Loucy (cell line): ENCODE measurements at regions not wholly inside any gene's neighbourhood (a gene's known extent, or its start where the extent isn't known, plus 50 kb on each side); places are given as distances from the start of the nearest gene placed in this dataset.
"Not testable (repeated sequence)": the region's sequence is repeated elsewhere in the genome, so short reads cannot be mapped to it uniquely, and the experiment has no call there.

Source experiments
- H2AFZ ChIP-seq: fragments of 200-600 bp; sonication (generic); 2 replicates; pipeline ENCODE4 v1.6.0; 2016; ENCODE audit warnings: antibody characterized with exemption, mild to moderate bottlenecking, low read length, moderate library complexity
- H3F3A ChIP-seq: fragments of 200-600 bp; 2 replicates; pipeline ENCODE4 v1.6.0; 2016; ENCODE audit warnings: antibody characterized with exemption, low read depth, mild to moderate bottlenecking
- H3K27me3 ChIP-seq: fragments of 200-600 bp; sonication (generic); 2 replicates; pipeline ENCODE4 v1.6.1; 2014; ENCODE audit warnings: low read length, mild to moderate bottlenecking; ENCODE audit not compliant: insufficient read depth, poor library complexity, severe bottlenecking
- H3K36me3 ChIP-seq: fragments of 200-600 bp; sonication (generic); 2 replicates; pipeline ENCODE4 v1.6.1; 2016; ENCODE audit warnings: low read length; ENCODE audit not compliant: insufficient read depth
- H3K4me1 ChIP-seq: fragments of 200-600 bp; sonication (generic); 2 replicates; pipeline ENCODE4 v1.5.1; 2014; ENCODE audit warnings: low read length, mild to moderate bottlenecking; ENCODE audit not compliant: insufficient read depth, poor library complexity, severe bottlenecking
- H3K4me2 ChIP-seq: fragments of 200-600 bp; sonication (generic); 2 replicates; pipeline ENCODE4 v1.6.0; 2014; ENCODE audit warnings: antibody characterized with exemption, low read length, low read depth, mild to moderate bottlenecking; ENCODE audit not compliant: poor library complexity, severe bottlenecking
- H3K4me3 ChIP-seq: fragments of 200-600 bp; sonication (generic); 2 replicates; pipeline ENCODE4 v1.5.1; 2014; ENCODE audit warnings: low read length, mild to moderate bottlenecking, mixed read lengths; ENCODE audit not compliant: poor library complexity, severe bottlenecking
- H3K79me2 ChIP-seq: fragments of 200-600 bp; sonication (generic); 2 replicates; pipeline ENCODE4 v1.6.1; 2014; ENCODE audit warnings: low read length; ENCODE audit not compliant: insufficient read depth
- H3K9ac ChIP-seq: fragments of 200-600 bp; sonication (generic); 2 replicates; pipeline ENCODE4 v1.6.0; 2014; ENCODE audit warnings: mild to moderate bottlenecking, low read depth, low read length, moderate library complexity; ENCODE audit not compliant: poor library complexity, severe bottlenecking
- H3K9me2 ChIP-seq: fragments of 200-600 bp; sonication (generic); replicated peaks from 2 replicates; pipeline ENCODE4 v1.6.1; 2016; ENCODE audit warnings: low read depth, low read length, mixed read lengths
- H3K9me3 ChIP-seq: fragments of 200-600 bp; sonication (generic); 2 replicates; pipeline ENCODE4 v1.6.1; 2014; ENCODE audit warnings: mild to moderate bottlenecking, antibody characterized with exemption, low read length, low read depth; ENCODE audit not compliant: insufficient read depth
- H4K20me1 ChIP-seq: fragments of 200-600 bp; sonication (generic); 2 replicates; pipeline ENCODE4 v1.6.0; 2014; ENCODE audit warnings: antibody characterized with exemption, low read length, mild to moderate bottlenecking; ENCODE audit not compliant: insufficient read depth, poor library complexity, severe bottlenecking
- EZH2phosphoT487 ChIP-seq: fragments of 200-600 bp; IDR thresholded peaks from 2 replicates; pipeline ENCODE4 v1.6.1; 2018; ENCODE audit warnings: antibody characterized with exemption, mild to moderate bottlenecking, moderate library complexity, borderline replicate concordance
- TF ChIP-seq, protein P1 (sequence below): fragments of 200-600 bp; sonication (generic); conservative IDR thresholded peaks from 2 replicates; pipeline ENCODE4 v1.5.1; 2014; ENCODE audit warnings: mild to moderate bottlenecking, antibody characterized with exemption, low read length

DNA sequence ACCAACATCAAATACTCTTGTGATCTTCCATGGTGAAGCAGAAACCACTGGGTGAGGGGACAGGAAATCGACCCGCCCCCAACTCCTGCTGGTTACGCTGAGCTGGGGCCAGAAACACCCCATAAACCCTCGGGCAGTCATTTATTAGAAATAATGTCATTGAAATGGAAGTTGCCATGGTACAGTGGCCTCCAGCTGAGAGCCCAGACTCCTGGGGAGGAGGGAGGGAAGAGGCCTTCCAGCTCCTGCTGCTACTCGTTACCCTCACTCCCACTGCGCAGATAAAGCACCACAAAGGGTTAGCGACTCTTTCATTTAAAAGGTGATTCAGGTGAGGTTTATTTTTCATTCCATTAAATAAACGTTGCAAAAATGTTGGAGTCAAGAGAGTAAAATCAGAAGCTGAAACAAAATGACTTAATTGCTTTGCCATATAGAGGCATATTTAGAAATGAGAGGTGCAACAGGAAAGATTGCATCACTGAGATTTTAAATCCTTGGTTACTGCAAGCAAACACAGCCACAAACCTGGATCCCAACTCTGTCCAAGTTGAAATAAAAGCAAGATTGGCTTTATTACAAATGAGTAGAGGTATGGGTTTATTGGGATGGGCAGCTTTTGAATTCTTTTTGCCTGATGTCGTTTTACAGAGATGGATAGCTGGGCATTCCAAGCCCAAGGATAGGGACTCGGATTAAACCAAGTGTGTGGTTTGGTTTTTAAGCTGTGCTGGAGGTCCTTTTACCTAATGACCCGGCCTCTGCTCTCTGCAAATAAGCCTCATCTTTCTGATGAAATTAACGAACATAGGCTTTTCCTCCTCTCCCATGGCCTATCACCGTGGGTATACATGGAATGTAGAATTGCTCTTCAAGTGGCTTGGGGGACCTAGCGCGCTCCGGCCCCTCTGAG, 92.0 kb downstream of the LYZL1 start:
- peak overlapping the region; percentile 56 for H3K4me2 ChIP-seq
- not testable (repeated sequence) for H4K20me1 ChIP-seq, H3K4me1 ChIP-seq, H3K27me3 ChIP-seq, H3K9ac ChIP-seq, H3K9me3 ChIP-seq, H3F3A ChIP-seq, H3K79me2 ChIP-seq, H3K9me2 ChIP-seq, H3K36me3 ChIP-seq
- H2AFZ ChIP-seq = peak overlapping the region; percentile 50; the same call in 1 of the 2 replicates
- H3K4me3 ChIP-seq = peak overlapping the region; percentile 12

DNA sequence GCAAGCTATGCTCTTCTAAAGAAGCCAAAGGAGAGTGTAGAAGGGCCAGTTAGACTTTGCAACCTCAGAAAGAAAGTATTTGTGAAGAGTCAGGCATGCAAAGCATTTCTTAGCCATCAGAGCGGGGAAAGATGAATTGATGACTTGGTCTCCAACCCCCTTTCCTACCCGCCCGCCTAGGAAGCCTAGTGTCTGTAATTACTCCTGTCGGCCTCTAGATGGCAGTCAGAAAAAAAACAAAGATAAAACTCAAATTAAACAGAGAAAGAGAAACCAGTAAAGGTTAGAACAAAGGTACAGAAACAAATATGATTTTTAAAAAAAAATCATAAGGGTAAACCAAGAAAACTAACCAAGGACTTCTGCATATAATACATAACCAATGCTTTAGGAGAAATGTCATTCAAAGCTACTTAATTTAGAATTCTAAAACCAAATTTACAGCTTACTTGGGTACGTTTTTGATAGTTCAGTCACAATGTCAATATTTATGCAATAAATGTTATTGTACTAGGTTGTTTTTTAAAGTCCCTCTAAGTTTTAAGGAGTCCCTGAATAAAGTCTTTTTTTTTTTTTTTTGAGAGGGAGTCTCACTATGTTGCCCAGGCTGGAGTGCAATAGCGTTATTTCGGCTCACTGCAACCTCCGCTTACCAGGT, 97.6 kb downstream of the LYZL1 start:
- Histone ChIP-seq H2AFZ (peak overlapping the region; percentile 72; the same call in 1 of the 2 replicates), H3K9me3 (no peaks in the 10 kb centered on the region), H3K4me1 (peaks cover 6% of the 10 kb centered on the region)

DNA sequence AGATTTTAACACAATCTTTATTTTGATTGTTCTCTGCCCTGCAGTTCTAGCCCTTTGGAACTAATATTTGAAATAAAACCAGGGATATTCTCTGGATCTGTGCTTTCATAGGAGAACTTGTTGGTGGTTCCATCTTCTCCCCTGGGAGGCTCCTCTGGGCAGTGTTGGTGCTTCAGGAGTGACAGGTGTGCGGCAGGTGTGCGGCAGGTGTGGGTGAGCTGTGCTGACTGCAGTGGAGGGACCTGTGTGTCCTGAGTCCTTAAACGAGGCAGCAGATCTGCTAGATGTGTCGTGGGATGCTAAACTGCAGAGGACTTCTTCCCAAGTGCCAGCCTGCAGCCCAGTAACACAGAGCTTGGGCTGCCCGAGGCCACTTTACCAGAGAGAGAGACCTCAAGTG, 98.4 kb downstream of the LYZL1 start:
- Histone ChIP-seq H3K36me3 (no peaks in the 10 kb centered on the region), H3K79me2 (no peaks in the 10 kb centered on the region), H3K9ac (no peak overlapping the region), H3K4me1 (peaks cover 6% of the 10 kb centered on the region), H2AFZ (no peak overlapping the region), H3K9me3 (no peaks in the 10 kb centered on the region), H3K27me3 (no peaks in the 10 kb centered on the region), H3K9me2 (no peaks in the 10 kb centered on the region), H3K4me3 (no peak overlapping the region), H3K4me2 (no peak overlapping the region), H3F3A (no peaks in the 10 kb centered on the region), H4K20me1 (no peaks in the 10 kb centered on the region)
- no peak for TF ChIP-seq EZH2phosphoT487
- TF ChIP-seq, protein P1, sequence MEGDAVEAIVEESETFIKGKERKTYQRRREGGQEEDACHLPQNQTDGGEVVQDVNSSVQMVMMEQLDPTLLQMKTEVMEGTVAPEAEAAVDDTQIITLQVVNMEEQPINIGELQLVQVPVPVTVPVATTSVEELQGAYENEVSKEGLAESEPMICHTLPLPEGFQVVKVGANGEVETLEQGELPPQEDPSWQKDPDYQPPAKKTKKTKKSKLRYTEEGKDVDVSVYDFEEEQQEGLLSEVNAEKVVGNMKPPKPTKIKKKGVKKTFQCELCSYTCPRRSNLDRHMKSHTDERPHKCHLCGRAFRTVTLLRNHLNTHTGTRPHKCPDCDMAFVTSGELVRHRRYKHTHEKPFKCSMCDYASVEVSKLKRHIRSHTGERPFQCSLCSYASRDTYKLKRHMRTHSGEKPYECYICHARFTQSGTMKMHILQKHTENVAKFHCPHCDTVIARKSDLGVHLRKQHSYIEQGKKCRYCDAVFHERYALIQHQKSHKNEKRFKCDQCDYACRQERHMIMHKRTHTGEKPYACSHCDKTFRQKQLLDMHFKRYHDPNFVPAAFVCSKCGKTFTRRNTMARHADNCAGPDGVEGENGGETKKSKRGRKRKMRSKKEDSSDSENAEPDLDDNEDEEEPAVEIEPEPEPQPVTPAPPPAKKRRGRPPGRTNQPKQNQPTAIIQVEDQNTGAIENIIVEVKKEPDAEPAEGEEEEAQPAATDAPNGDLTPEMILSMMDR = no peak

More for the DNA sequence above, 97.6 kb downstream of the LYZL1 start:
- no peaks in the 10 kb centered on the region for H3K27me3 ChIP-seq
- no peaks in the 10 kb centered on the region for H3K9me2 ChIP-seq
- H4K20me1 ChIP-seq = no peaks in the 10 kb centered on the region
- no peaks in the 10 kb centered on the region for H3K36me3 ChIP-seq
- H3F3A ChIP-seq = no peaks in the 10 kb centered on the region
- H3K4me3 ChIP-seq = no peak overlapping the region
- H3K9ac ChIP-seq = no peak overlapping the region
- peak overlapping the region; percentile 17 for H3K4me2 ChIP-seq
- no peaks in the 10 kb centered on the region for H3K79me2 ChIP-seq
- TF ChIP-seq EZH2phosphoT487 = no peak
- TF ChIP-seq, protein P1 = peak; percentile 70

DNA sequence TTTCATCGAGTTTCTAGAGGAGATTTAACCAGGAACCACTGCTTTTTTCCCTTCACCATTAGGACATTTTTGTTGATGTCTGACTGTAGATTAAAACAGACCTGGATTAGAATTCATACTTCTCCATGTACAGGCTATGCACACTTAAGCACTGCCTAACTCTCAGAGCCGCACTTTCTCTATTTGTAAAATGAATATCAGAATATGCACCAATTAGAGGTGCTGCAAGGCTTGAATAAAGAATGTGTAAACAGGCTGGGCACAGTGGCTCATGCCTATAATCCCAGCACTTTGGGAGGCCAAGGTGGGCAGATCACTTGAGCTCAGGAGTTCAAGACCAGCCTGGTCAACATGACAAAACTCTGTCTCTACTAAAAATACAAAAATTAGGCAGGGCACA, 99.2 kb downstream of the LYZL1 start:
- not testable (repeated sequence) for H2AFZ ChIP-seq, H3K27me3 ChIP-seq, H3K4me3 ChIP-seq, H3K4me1 ChIP-seq, H3F3A ChIP-seq, H3K9me3 ChIP-seq, H3K4me2 ChIP-seq, H3K79me2 ChIP-seq, H4K20me1 ChIP-seq, H3K9ac ChIP-seq, H3K36me3 ChIP-seq, H3K9me2 ChIP-seq
